Psoas muscle (tissue), 7 donors: ENCODE measurements at regions not wholly inside any gene's neighbourhood (a gene's known extent, or its start where the extent isn't known, plus 50 kb on each side); places are given as distances from the start of the nearest gene placed in this dataset.
"Not testable (repeated sequence)": the region's sequence is repeated elsewhere in the genome, so short reads cannot be mapped to it uniquely, and the experiment has no call there.

ENCODE experiments used
- ATAC-seq, 4 donors: fragments of 200-7000 bp; cut with Tn5 transposase; one replicate each; pipeline ENCODE4 v1.9.1; 2020; ENCODE audit warnings: moderate library complexity in 3 of 4, mild to moderate bottlenecking in 2 of 4
- DNase-seq, 2 donors: peaks; one replicate each; pipeline ENCODE4 v3.0.0-alpha.2; 2020
- H3K27ac ChIP-seq: fragments of 200-600 bp; one replicate; pipeline ENCODE4 v1.8.0; 2022
- H3K27me3 ChIP-seq, 3 donors: fragments of 200-600 bp in 1 of 3; one replicate each; pipeline versions ENCODE4 v1.6.1 to v1.8.0; 2013 to 2022; ENCODE audit warnings: low read length in 2 of 3, mild to moderate bottlenecking in 2 of 3, moderate library complexity in 1 of 3; ENCODE audit not compliant: insufficient read depth in 3 of 3
- H3K36me3 ChIP-seq, 2 donors: fragments of 200-600 bp in 1 of 2; one replicate each; pipeline versions ENCODE4 v1.6.1 to v1.8.0; 2013 to 2022; ENCODE audit warnings: low read depth in 1 of 2, mild to moderate bottlenecking in 1 of 2, moderate library complexity in 1 of 2; ENCODE audit not compliant: insufficient read depth in 1 of 2
- H3K4me1 ChIP-seq: fragments of 200-600 bp; one replicate; pipeline ENCODE4 v1.8.0; 2022
- H3K4me3 ChIP-seq: fragments of 200-600 bp; one replicate; pipeline ENCODE4 v1.8.0; 2022; ENCODE audit warnings: mild to moderate bottlenecking
- H3K9me3 ChIP-seq: fragments of 200-600 bp; one replicate; pipeline ENCODE4 v1.8.0; 2022
- WGBS, 3 donors: extraction: QIAGEN DNeasy Blood & Tissue Kit; methylation state at CpG; one replicate each; pipeline versions ENCODE4 v1.1.6 to v1.1.7; 2013; 5-methylcytosine and 5-hydroxymethylcytosine counted together
- intact Hi-C, 2 donors: fragments of 100-400 bp; cut with DNase I; formaldehyde crosslinking; loops; one replicate each; pipeline versions ENCODE4 v1.11.0 to v1.14.2; 2022
- TF ChIP-seq, protein P1 (sequence below): fragments of 200-600 bp; IDR thresholded peaks from one replicate; pipeline ENCODE4 v1.8.0; 2022; ENCODE audit warnings: antibody characterized with exemption
- donor health status: healthy with polysubstance abuse.
- donor health status: DM: no; HTN: no; CAD: no; lungs with moderate emphysema.
- donor health status: Bipolar disorder and iron deficiency.
- donor health status: healthy.
- donor health status: DM: yes; HTN: yes; CAD: no.
- donor health status: DM: no; HTN: no; CAD: no.
- donor health status: DM: yes; HTN: yes; CAD: no.

GRCh38 chr7:1302936-1303335 lies 70.3 kb downstream of the UNCX start:
- ATAC-seq (no peak), DNase-seq (peak in 1 of 2 donors; percentile 39)
- TF ChIP-seq, protein P1, sequence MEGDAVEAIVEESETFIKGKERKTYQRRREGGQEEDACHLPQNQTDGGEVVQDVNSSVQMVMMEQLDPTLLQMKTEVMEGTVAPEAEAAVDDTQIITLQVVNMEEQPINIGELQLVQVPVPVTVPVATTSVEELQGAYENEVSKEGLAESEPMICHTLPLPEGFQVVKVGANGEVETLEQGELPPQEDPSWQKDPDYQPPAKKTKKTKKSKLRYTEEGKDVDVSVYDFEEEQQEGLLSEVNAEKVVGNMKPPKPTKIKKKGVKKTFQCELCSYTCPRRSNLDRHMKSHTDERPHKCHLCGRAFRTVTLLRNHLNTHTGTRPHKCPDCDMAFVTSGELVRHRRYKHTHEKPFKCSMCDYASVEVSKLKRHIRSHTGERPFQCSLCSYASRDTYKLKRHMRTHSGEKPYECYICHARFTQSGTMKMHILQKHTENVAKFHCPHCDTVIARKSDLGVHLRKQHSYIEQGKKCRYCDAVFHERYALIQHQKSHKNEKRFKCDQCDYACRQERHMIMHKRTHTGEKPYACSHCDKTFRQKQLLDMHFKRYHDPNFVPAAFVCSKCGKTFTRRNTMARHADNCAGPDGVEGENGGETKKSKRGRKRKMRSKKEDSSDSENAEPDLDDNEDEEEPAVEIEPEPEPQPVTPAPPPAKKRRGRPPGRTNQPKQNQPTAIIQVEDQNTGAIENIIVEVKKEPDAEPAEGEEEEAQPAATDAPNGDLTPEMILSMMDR: no peak
- Histone ChIP-seq H3K4me3 (no peak overlapping the region), H3K36me3 (no peaks in the 10 kb centered on the region), H3K27ac (no peak overlapping the region), H3K27me3 (peaks cover 0 to 43% (median 16%) of the 10 kb centered on the region in 3 donors), H3K4me1 (no peaks in the 10 kb centered on the region), H3K9me3 (no peaks in the 10 kb centered on the region)
- intact Hi-C loops: no loop called here
- WGBS, 3 donors: 57 to 62% (median 62%) methylated on average over 11 of the region's 11 CpGs

DNA sequence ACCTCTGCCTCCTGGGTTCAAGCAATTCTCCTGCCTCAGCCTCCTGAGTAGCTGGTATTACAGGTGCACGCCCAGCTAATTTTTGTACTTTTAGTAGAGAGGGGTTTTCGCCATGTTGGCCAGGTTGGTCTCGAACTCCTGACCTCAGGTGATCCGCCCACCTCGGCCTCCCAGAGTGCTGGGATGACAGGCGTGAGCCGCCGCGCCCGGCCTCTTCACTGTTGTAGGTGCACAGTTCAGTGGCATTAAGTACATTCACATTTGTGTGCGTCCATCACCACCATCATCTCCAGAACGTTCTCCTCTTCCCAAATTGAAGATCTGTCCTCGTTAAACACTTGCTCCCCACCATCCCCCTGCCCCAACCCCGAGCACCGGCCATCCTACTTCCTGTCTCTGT lies 71.3 kb downstream of the UNCX start:
- H3K27ac ChIP-seq, ATAC-seq, H3K4me1 ChIP-seq, H3K36me3 ChIP-seq, H3K9me3 ChIP-seq, intact Hi-C loops, H3K4me3 ChIP-seq: not testable (repeated sequence)
- 76 to 80% (median 76%) methylated on average over 15 of the region's 15 CpGs for WGBS, 3 donors
- peaks cover 0 to 42% (median 17%) of the 10 kb centered on the region in 3 donors for H3K27me3 ChIP-seq
- peak in 1 of 2 donors; percentile 12 for DNase-seq

DNA sequence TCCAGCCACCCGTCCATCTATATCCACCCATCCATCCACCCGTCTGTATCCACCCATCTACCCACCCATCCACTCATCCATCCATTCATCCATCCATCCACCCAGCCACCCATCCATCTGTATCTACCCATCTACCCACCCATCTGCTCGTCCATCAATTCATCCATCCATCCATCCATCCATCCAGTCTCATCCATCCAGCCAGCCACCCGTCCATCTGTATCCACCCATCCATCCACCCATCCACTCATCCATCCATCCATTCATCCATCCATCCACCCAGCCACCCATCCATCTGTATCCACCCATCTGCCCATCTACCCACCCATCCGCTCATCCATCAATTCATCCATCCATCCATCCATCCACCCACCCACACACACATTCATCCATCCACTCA lies 73.2 kb downstream of the UNCX start:
- WGBS, 3 donors: 79 to 93% (median 87%) methylated on average over 5 of the region's 5 CpGs
- Histone ChIP-seq H3K27ac (no peak overlapping the region), H3K36me3 (no peaks in the 10 kb centered on the region), H3K4me3 (no peak overlapping the region), H3K9me3 (no peaks in the 10 kb centered on the region), H3K4me1 (no peaks in the 10 kb centered on the region), H3K27me3 (peaks cover 0 to 30% (median 8%) of the 10 kb centered on the region in 3 donors)
- ATAC-seq (no peak), DNase-seq (no peak)
- intact Hi-C loops: no loop called here
- TF ChIP-seq, protein P1: no peak

DNA sequence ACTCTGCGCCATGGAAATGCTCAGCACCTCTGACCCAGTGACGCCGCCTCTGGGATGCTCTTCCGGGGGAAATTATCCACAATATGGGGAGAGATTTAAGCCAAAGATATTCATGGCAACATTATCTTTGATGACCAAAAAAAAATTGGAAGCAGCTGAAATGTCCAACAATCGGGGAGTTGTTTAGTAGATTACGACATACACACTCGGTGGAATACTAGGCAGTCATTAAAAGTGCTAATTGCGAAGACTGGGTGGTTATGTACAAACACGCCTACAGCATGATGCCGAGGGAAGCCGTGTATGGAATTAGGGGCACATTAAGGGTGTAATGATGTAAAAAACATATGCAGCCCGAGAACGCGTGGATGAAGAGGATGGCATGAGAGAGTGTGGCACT lies 75.2 kb downstream of the UNCX start:
- ATAC-seq (no peak), DNase-seq (no peak)
- no peak overlapping the region for H3K4me3 ChIP-seq
- 93 to 94% (median 93%) methylated on average over 14 of the region's 14 CpGs for WGBS, 3 donors
- intact Hi-C loops: no loop called here
- H3K27me3 ChIP-seq: peaks cover 0 to 34% (median 13%) of the 10 kb centered on the region in 3 donors
- H3K27ac ChIP-seq: no peak overlapping the region
- H3K9me3 ChIP-seq: no peaks in the 10 kb centered on the region
- no peaks in the 10 kb centered on the region for H3K36me3 ChIP-seq
- TF ChIP-seq, protein P1: no peak
- no peaks in the 10 kb centered on the region for H3K4me1 ChIP-seq

- intact Hi-C loops: no loop called here
- 95 to 97% (median 97%) methylated on average over 4 of the region's 4 CpGs for WGBS, 3 donors
- no peak overlapping the region for H3K27ac ChIP-seq
- no peak for ATAC-seq
- no peaks in the 10 kb centered on the region for H3K9me3 ChIP-seq
- H3K4me3 ChIP-seq: no peak overlapping the region
- TF ChIP-seq, protein P1: no peak
- no peaks in the 10 kb centered on the region for H3K36me3 ChIP-seq
- H3K4me1 ChIP-seq: no peaks in the 10 kb centered on the region
- no peak for DNase-seq
- H3K27me3 ChIP-seq: peaks cover 0 to 45% (median 13%) of the 10 kb centered on the region in 3 donors
These were observed 76.6 kb downstream of the UNCX start for GRCh38 chr7:1309290-1309689.
